ENCODE measurements at regions not wholly inside any gene's neighbourhood (a gene's known extent, or its start where the extent isn't known, plus 50 kb on each side); places are given as distances from the start of the nearest gene placed in this dataset.

- no peak overlapping the region for H3K4me3 ChIP-seq (ENCODE audit: low read depth in 1 of 2, low read length in 2 of 2)
- H3K9ac ChIP-seq (ENCODE audit: low read depth in 1 of 2, low read length in 2 of 2) = no peak overlapping the region
- H3K27ac ChIP-seq (ENCODE audit: low read depth, low read length) = no peak overlapping the region
- no peaks in the 10 kb centered on the region for H3K4me1 ChIP-seq (ENCODE audit: control insufficient read depth in 1 of 2, insufficient read depth in 2 of 2, low read length in 2 of 2)
- no peaks in the 10 kb centered on the region for H3K36me3 ChIP-seq (ENCODE audit: control insufficient read depth in 1 of 2, insufficient read depth in 2 of 2, low read length in 2 of 2)
- H3K9me3 ChIP-seq (ENCODE audit: control insufficient read depth in 1 of 2, low read length in 2 of 2) = no peaks in the 10 kb centered on the region
- H3K27me3 ChIP-seq (ENCODE audit: control insufficient read depth in 1 of 2, insufficient read depth in 2 of 2, low read length in 2 of 2) = no peaks in the 10 kb centered on the region
Measured at GRCh38 chr2:5945742-5946141, 253.6 kb downstream of the SOX11 start.

- Histone ChIP-seq H3K4me3 (ENCODE audit: low read depth in 1 of 2, low read length in 2 of 2) (no peak overlapping the region), H3K27me3 (ENCODE audit: control insufficient read depth in 1 of 2, insufficient read depth in 2 of 2, low read length in 2 of 2) (no peaks in the 10 kb centered on the region), H3K36me3 (ENCODE audit: control insufficient read depth in 1 of 2, insufficient read depth in 2 of 2, low read length in 2 of 2) (no peaks in the 10 kb centered on the region), H3K4me1 (ENCODE audit: control insufficient read depth in 1 of 2, insufficient read depth in 2 of 2, low read length in 2 of 2) (no peaks in the 10 kb centered on the region), H3K9me3 (ENCODE audit: control insufficient read depth in 1 of 2, low read length in 2 of 2) (no peaks in the 10 kb centered on the region), H3K27ac (ENCODE audit: low read depth, low read length) (no peak overlapping the region), H3K9ac (ENCODE audit: low read depth in 1 of 2, low read length in 2 of 2) (no peak overlapping the region)
Measured at GRCh38 chr2:5946225-5947115, 254.3 kb downstream of the SOX11 start.

GRCh38 chr2:5950736-5951135 lies 258.6 kb downstream of the SOX11 start:
- Histone ChIP-seq H3K27ac (ENCODE audit: low read depth, low read length) (no peak overlapping the region), H3K36me3 (ENCODE audit: control insufficient read depth in 1 of 2, insufficient read depth in 2 of 2, low read length in 2 of 2) (no peaks in the 10 kb centered on the region), H3K9me3 (ENCODE audit: control insufficient read depth in 1 of 2, low read length in 2 of 2) (no peaks in the 10 kb centered on the region), H3K4me1 (ENCODE audit: control insufficient read depth in 1 of 2, insufficient read depth in 2 of 2, low read length in 2 of 2) (no peaks in the 10 kb centered on the region), H3K9ac (ENCODE audit: low read depth in 1 of 2, low read length in 2 of 2) (no peak overlapping the region), H3K4me3 (ENCODE audit: low read depth in 1 of 2, low read length in 2 of 2) (no peak overlapping the region), H3K27me3 (ENCODE audit: control insufficient read depth in 1 of 2, insufficient read depth in 2 of 2, low read length in 2 of 2) (no peaks in the 10 kb centered on the region)

- H3K4me1 ChIP-seq (ENCODE audit: control insufficient read depth in 1 of 2, insufficient read depth in 2 of 2, low read length in 2 of 2) = no peaks in the 10 kb centered on the region
- H3K9me3 ChIP-seq (ENCODE audit: control insufficient read depth in 1 of 2, low read length in 2 of 2) = no peaks in the 10 kb centered on the region
- no peak overlapping the region for H3K4me3 ChIP-seq (ENCODE audit: low read depth in 1 of 2, low read length in 2 of 2)
- H3K36me3 ChIP-seq (ENCODE audit: control insufficient read depth in 1 of 2, insufficient read depth in 2 of 2, low read length in 2 of 2) = no peaks in the 10 kb centered on the region
- no peaks in the 10 kb centered on the region for H3K27me3 ChIP-seq (ENCODE audit: control insufficient read depth in 1 of 2, insufficient read depth in 2 of 2, low read length in 2 of 2)
- no peak overlapping the region for H3K27ac ChIP-seq (ENCODE audit: low read depth, low read length)
- no peak overlapping the region for H3K9ac ChIP-seq (ENCODE audit: low read depth in 1 of 2, low read length in 2 of 2)
Measured at GRCh38 chr2:5951471-5951870, 259.3 kb downstream of the SOX11 start.

- H3K27ac ChIP-seq (ENCODE audit: low read depth, low read length) = no peak overlapping the region
- no peaks in the 10 kb centered on the region for H3K36me3 ChIP-seq (ENCODE audit: control insufficient read depth in 1 of 2, insufficient read depth in 2 of 2, low read length in 2 of 2)
- H3K27me3 ChIP-seq (ENCODE audit: control insufficient read depth in 1 of 2, insufficient read depth in 2 of 2, low read length in 2 of 2) = no peaks in the 10 kb centered on the region
- H3K9me3 ChIP-seq (ENCODE audit: control insufficient read depth in 1 of 2, low read length in 2 of 2) = no peaks in the 10 kb centered on the region
- no peaks in the 10 kb centered on the region for H3K4me1 ChIP-seq (ENCODE audit: control insufficient read depth in 1 of 2, insufficient read depth in 2 of 2, low read length in 2 of 2)
- H3K9ac ChIP-seq (ENCODE audit: low read depth in 1 of 2, low read length in 2 of 2) = no peak overlapping the region
- no peak overlapping the region for H3K4me3 ChIP-seq (ENCODE audit: low read depth in 1 of 2, low read length in 2 of 2)
Measured at GRCh38 chr2:5953525-5953924, 261.3 kb downstream of the SOX11 start.

- H3K9ac ChIP-seq (ENCODE audit: low read depth in 1 of 2, low read length in 2 of 2) = no peak overlapping the region
- H3K9me3 ChIP-seq (ENCODE audit: control insufficient read depth in 1 of 2, low read length in 2 of 2) = no peaks in the 10 kb centered on the region
- no peak overlapping the region for H3K4me3 ChIP-seq (ENCODE audit: low read depth in 1 of 2, low read length in 2 of 2)
- no peaks in the 10 kb centered on the region for H3K4me1 ChIP-seq (ENCODE audit: control insufficient read depth in 1 of 2, insufficient read depth in 2 of 2, low read length in 2 of 2)
- H3K27me3 ChIP-seq (ENCODE audit: control insufficient read depth in 1 of 2, insufficient read depth in 2 of 2, low read length in 2 of 2) = no peaks in the 10 kb centered on the region
- H3K36me3 ChIP-seq (ENCODE audit: control insufficient read depth in 1 of 2, insufficient read depth in 2 of 2, low read length in 2 of 2) = no peaks in the 10 kb centered on the region
- no peak overlapping the region for H3K27ac ChIP-seq (ENCODE audit: low read depth, low read length)
Measured at GRCh38 chr2:5954509-5954908, 262.3 kb downstream of the SOX11 start.

GRCh38 chr2:5955921-5956320 lies 263.7 kb downstream of the SOX11 start:
- H3K4me3 ChIP-seq (ENCODE audit: low read depth in 1 of 2, low read length in 2 of 2) = no peak overlapping the region
- H3K27me3 ChIP-seq (ENCODE audit: control insufficient read depth in 1 of 2, insufficient read depth in 2 of 2, low read length in 2 of 2) = no peaks in the 10 kb centered on the region
- H3K4me1 ChIP-seq (ENCODE audit: control insufficient read depth in 1 of 2, insufficient read depth in 2 of 2, low read length in 2 of 2) = no peaks in the 10 kb centered on the region
- no peaks in the 10 kb centered on the region for H3K9me3 ChIP-seq (ENCODE audit: control insufficient read depth in 1 of 2, low read length in 2 of 2)
- no peak overlapping the region for H3K27ac ChIP-seq (ENCODE audit: low read depth, low read length)
- H3K9ac ChIP-seq (ENCODE audit: low read depth in 1 of 2, low read length in 2 of 2) = no peak overlapping the region
- H3K36me3 ChIP-seq (ENCODE audit: control insufficient read depth in 1 of 2, insufficient read depth in 2 of 2, low read length in 2 of 2) = no peaks in the 10 kb centered on the region

GRCh38 chr2:5959836-5960820 lies 267.9 kb downstream of the SOX11 start:
- Histone ChIP-seq H3K27ac (ENCODE audit: low read depth, low read length) (no peak overlapping the region), H3K4me3 (ENCODE audit: low read depth in 1 of 2, low read length in 2 of 2) (no peak overlapping the region)

GRCh38 chr2:5967506-5967905 lies 275.3 kb downstream of the SOX11 start:
- no peak overlapping the region for H3K4me3 ChIP-seq (ENCODE audit: low read depth in 1 of 2, low read length in 2 of 2)
- H3K9me3 ChIP-seq (ENCODE audit: control insufficient read depth in 1 of 2, low read length in 2 of 2) = no peaks in the 10 kb centered on the region
- no peaks in the 10 kb centered on the region for H3K36me3 ChIP-seq (ENCODE audit: control insufficient read depth in 1 of 2, insufficient read depth in 2 of 2, low read length in 2 of 2)
- no peak overlapping the region for H3K27ac ChIP-seq (ENCODE audit: low read depth, low read length)
- H3K4me1 ChIP-seq (ENCODE audit: control insufficient read depth in 1 of 2, insufficient read depth in 2 of 2, low read length in 2 of 2) = no peaks in the 10 kb centered on the region
- no peak overlapping the region for H3K9ac ChIP-seq (ENCODE audit: low read depth in 1 of 2, low read length in 2 of 2)
- no peaks in the 10 kb centered on the region for H3K27me3 ChIP-seq (ENCODE audit: control insufficient read depth in 1 of 2, insufficient read depth in 2 of 2, low read length in 2 of 2)

More at GRCh38 chr2:5959836-5960820, 267.9 kb downstream of the SOX11 start:
- Histone ChIP-seq H3K4me1 (ENCODE audit: control insufficient read depth in 1 of 2, insufficient read depth in 2 of 2, low read length in 2 of 2) (no peaks in the 10 kb centered on the region), H3K36me3 (ENCODE audit: control insufficient read depth in 1 of 2, insufficient read depth in 2 of 2, low read length in 2 of 2) (no peaks in the 10 kb centered on the region), H3K9ac (ENCODE audit: low read depth in 1 of 2, low read length in 2 of 2) (no peak overlapping the region), H3K9me3 (ENCODE audit: control insufficient read depth in 1 of 2, low read length in 2 of 2) (no peaks in the 10 kb centered on the region), H3K27me3 (ENCODE audit: control insufficient read depth in 1 of 2, insufficient read depth in 2 of 2, low read length in 2 of 2) (no peaks in the 10 kb centered on the region)

GRCh38 chr2:5969303-5969702 lies 277.1 kb downstream of the SOX11 start:
- Histone ChIP-seq H3K36me3 (ENCODE audit: control insufficient read depth in 1 of 2, insufficient read depth in 2 of 2, low read length in 2 of 2) (no peaks in the 10 kb centered on the region), H3K27ac (ENCODE audit: low read depth, low read length) (no peak overlapping the region), H3K4me1 (ENCODE audit: control insufficient read depth in 1 of 2, insufficient read depth in 2 of 2, low read length in 2 of 2) (no peaks in the 10 kb centered on the region), H3K9ac (ENCODE audit: low read depth in 1 of 2, low read length in 2 of 2) (no peak overlapping the region), H3K4me3 (ENCODE audit: low read depth in 1 of 2, low read length in 2 of 2) (no peak overlapping the region), H3K9me3 (ENCODE audit: control insufficient read depth in 1 of 2, low read length in 2 of 2) (no peaks in the 10 kb centered on the region), H3K27me3 (ENCODE audit: control insufficient read depth in 1 of 2, insufficient read depth in 2 of 2, low read length in 2 of 2) (no peaks in the 10 kb centered on the region)

All from duodenal mucosa (tissue), 2 donors.